Keratinocyte (primary cell): ENCODE measurements at regions not wholly inside any gene's neighbourhood (a gene's known extent, or its start where the extent isn't known, plus 50 kb on each side); places are given as distances from the start of the nearest gene placed in this dataset.

Experiments used
- DNase-seq: peaks from one replicate; pipeline ENCODE4 v3.0.0-alpha.2; 2011; ENCODE audit warnings: low read depth, missing footprints, low spot score
- FAIRE-seq: peaks from 2 replicates; lab custom pipeline; 2011; peaks lifted over from hg19 to GRCh38; lab: Jason Lieb, UNC
- H2AFZ ChIP-seq: 2 replicates; pipeline ENCODE4 v1.6.0; 2012; ENCODE audit warnings: low read length, control low read depth, inconsistent platforms; ENCODE audit not compliant: control insufficient read depth
- H3K27ac ChIP-seq: 2 replicates; pipeline ENCODE4 v1.5.1; 2011; ENCODE audit warnings: low read length; ENCODE audit not compliant: control insufficient read depth, insufficient read depth
- H3K27me3 ChIP-seq: 3 replicates; pipeline ENCODE4 v1.6.0; 2011; ENCODE audit warnings: low read length; ENCODE audit not compliant: control insufficient read depth, insufficient read depth; ENCODE audit errors: extremely low read depth
- H3K36me3 ChIP-seq, 2 experiments: 2 replicates in 1 of 2; 3 replicates in 1 of 2; pipeline ENCODE4 v1.5.1; 2011; ENCODE audit warnings: low read length in 2 of 2, mild to moderate bottlenecking in 1 of 2; ENCODE audit not compliant: control insufficient read depth in 2 of 2, insufficient read depth in 2 of 2; ENCODE audit errors: extremely low read depth in 1 of 2
- H3K4me1 ChIP-seq: 3 replicates; pipeline ENCODE4 v1.5.1; 2011; ENCODE audit warnings: low read length; ENCODE audit not compliant: control insufficient read depth, insufficient read depth; ENCODE audit errors: extremely low read depth
- H3K4me2 ChIP-seq: 3 replicates; pipeline ENCODE4 v1.6.0; 2011; ENCODE audit warnings: low read depth, low read length; ENCODE audit not compliant: control insufficient read depth, insufficient read depth; ENCODE audit errors: extremely low read depth
- H3K4me3 ChIP-seq, 3 experiments: fragments of 200-600 bp in 1 of 3; sonication (generic) in 1 of 3; 2 replicates in 2 of 3; 3 replicates in 1 of 3; pipeline ENCODE4 v1.5.1; 2011 to 2016; ENCODE audit warnings: low read length in 3 of 3, mild to moderate bottlenecking in 3 of 3, control low read depth in 2 of 3, inconsistent platforms in 1 of 3, low read depth in 1 of 3, mixed read lengths in 1 of 3, mixed run types in 1 of 3, moderate library complexity in 1 of 3; ENCODE audit not compliant: control insufficient read depth in 2 of 3, insufficient read depth in 2 of 3; ENCODE audit errors: extremely low read depth in 1 of 3
- H3K79me2 ChIP-seq: 2 replicates; pipeline ENCODE4 v1.6.0; 2012; ENCODE audit warnings: low read length; ENCODE audit not compliant: control insufficient read depth, insufficient read depth
- H3K9ac ChIP-seq: 3 replicates; pipeline ENCODE4 v1.6.0; 2011; ENCODE audit warnings: low read length; ENCODE audit not compliant: control insufficient read depth, insufficient read depth; ENCODE audit errors: extremely low read depth
- H3K9me1 ChIP-seq: 3 replicates; pipeline ENCODE4 v1.6.0; 2011; ENCODE audit warnings: low read length; ENCODE audit not compliant: control insufficient read depth, insufficient read depth; ENCODE audit errors: extremely low read depth
- H3K9me3 ChIP-seq: 2 replicates; pipeline ENCODE4 v1.5.1; 2012; ENCODE audit warnings: low read depth, low read length; ENCODE audit not compliant: control insufficient read depth
- H4K20me1 ChIP-seq: 3 replicates; pipeline ENCODE4 v1.6.0; 2011; ENCODE audit warnings: low read length; ENCODE audit not compliant: control insufficient read depth, insufficient read depth; ENCODE audit errors: extremely low read depth
- CTCF ChIP-seq, 3 experiments: IDR thresholded peaks in 1 of 3; conservative IDR thresholded peaks in 1 of 3; optimal IDR thresholded peaks in 1 of 3; 2 replicates in 2 of 3; 3 replicates in 1 of 3; pipeline versions ENCODE3 to v1.5.1; 2011; ENCODE audit warnings: low read length in 3 of 3, mild to moderate bottlenecking in 3 of 3, moderate library complexity in 2 of 3, control low read depth in 1 of 3, inconsistent platforms in 1 of 3; ENCODE audit not compliant: insufficient read depth in 2 of 3; ENCODE audit errors: extremely low read depth in 1 of 3
- EZH2 ChIP-seq: IDR thresholded peaks from one replicate; pipeline ENCODE4 v1.6.1; 2012; ENCODE audit warnings: inconsistent platforms, mild to moderate bottlenecking, low read length, moderate library complexity
- dilution Hi-C: fragments of 300-500 bp; cut with MboI; formaldehyde crosslinking; loops from one replicate; pipeline ENCODE4 v1.7.0; 2020; ENCODE audit warnings: low sequenced_read_pairs; ENCODE audit not compliant: extremely low pct_ligation_motif_present

- no peak for FAIRE-seq
- no peaks in the 10 kb centered on the region for H3K27me3 ChIP-seq
Observed at GRCh38 chr14:55845963-55846825, 266.2 kb downstream of the KTN1 start.

GRCh38 chr14:55846826-55847446 lies 266.9 kb downstream of the KTN1 start:
- no peaks in the 10 kb centered on the region for H3K79me2 ChIP-seq
- DNase-seq (no peak), FAIRE-seq (no peak)
- H3K9me1 ChIP-seq = no peaks in the 10 kb centered on the region
- no peak overlapping the region for H3K9ac ChIP-seq
- no peaks in the 10 kb centered on the region for H3K27me3 ChIP-seq
- no peaks in the 10 kb centered on the region for H3K9me3 ChIP-seq
- no peak overlapping the region for H2AFZ ChIP-seq
- H3K4me2 ChIP-seq = no peak overlapping the region
- H3K36me3 ChIP-seq = no peaks in the 10 kb centered on the region
- no peak overlapping the region for H3K4me3 ChIP-seq
- TF ChIP-seq CTCF (optimal IDR thresholded peaks at IDR 0.05 in 1 of 3, IDR thresholded peaks at IDR 0.05 in 1 of 3, conservative IDR thresholded peaks at IDR 0.05 in 1 of 3; ENCODE audit: extremely low read depth in 1 of 3, insufficient read depth in 2 of 3, low read length in 3 of 3) = no peak
- no peak for TF ChIP-seq EZH2
- H3K4me1 ChIP-seq = peaks cover 5% of the 10 kb centered on the region
- no peaks in the 10 kb centered on the region for H4K20me1 ChIP-seq
- no peak overlapping the region for H3K27ac ChIP-seq
- dilution Hi-C loops = no loop called here

More at GRCh38 chr14:55845963-55846825, 266.2 kb downstream of the KTN1 start:
- Histone ChIP-seq H3K27ac (no peak overlapping the region), H4K20me1 (no peaks in the 10 kb centered on the region), H3K36me3 (no peaks in the 10 kb centered on the region), H3K79me2 (no peaks in the 10 kb centered on the region), H3K9me1 (no peaks in the 10 kb centered on the region), H2AFZ (no peak overlapping the region), H3K4me1 (peaks cover 2% of the 10 kb centered on the region), H3K9ac (no peak overlapping the region), H3K4me3 (no peak overlapping the region), H3K4me2 (no peak overlapping the region), H3K9me3 (no peaks in the 10 kb centered on the region)
- DNase-seq = no peak
- dilution Hi-C loops = no loop called here
- TF ChIP-seq CTCF (optimal IDR thresholded peaks at IDR 0.05 in 1 of 3, IDR thresholded peaks at IDR 0.05 in 1 of 3, conservative IDR thresholded peaks at IDR 0.05 in 1 of 3; ENCODE audit: extremely low read depth in 1 of 3, insufficient read depth in 2 of 3, low read length in 3 of 3) = no peak
- TF ChIP-seq EZH2 = no peak
